ENCODE measurements at regions not wholly inside any gene's neighbourhood (a gene's known extent, or its start where the extent isn't known, plus 50 kb on each side); places are given as distances from the start of the nearest gene placed in this dataset.
"Not testable (repeated sequence)": the region's sequence is repeated elsewhere in the genome, so short reads cannot be mapped to it uniquely, and the experiment has no call there.

DNA sequence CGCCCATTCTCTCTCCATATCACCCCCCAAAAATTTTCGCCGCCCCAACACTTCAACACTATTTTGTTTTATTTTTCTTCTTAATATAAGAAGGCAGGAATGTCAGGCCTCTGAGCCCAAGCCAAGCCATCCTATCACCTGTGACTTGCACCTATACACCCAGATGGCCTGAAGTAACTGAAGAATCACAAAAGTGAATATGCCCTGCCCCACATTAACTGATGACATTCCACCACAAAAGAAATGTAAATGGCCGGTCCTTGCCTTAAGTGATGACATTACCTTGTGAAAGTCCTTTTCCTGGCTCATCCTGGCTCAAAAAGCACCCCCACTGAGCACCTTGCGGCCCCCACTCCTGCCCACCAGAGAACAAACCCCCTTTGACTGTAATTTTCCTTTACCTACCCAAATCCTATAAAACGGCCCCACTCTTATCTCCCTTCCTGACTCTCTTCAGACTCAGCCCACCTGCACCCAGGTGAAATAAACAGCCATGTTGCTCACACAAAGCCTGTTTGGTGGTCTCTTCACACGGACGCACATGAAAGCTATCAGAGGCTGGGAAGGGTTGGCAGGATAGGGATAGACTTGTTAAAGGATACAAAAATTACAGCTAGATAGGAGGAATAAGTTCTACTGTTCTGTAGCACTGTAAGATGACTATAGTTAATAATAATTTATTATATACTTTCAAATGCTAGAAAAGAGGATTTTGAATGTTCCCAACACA lies 130.9 kb upstream of the PALMD start:
- H3K36me3 ChIP-seq (ENCODE audit: control insufficient read depth, insufficient read depth, low read length); H3K27me3 ChIP-seq (ENCODE audit: control insufficient read depth, insufficient read depth, low read length); H3K27ac ChIP-seq (ENCODE audit: low read length); H3K9me3 ChIP-seq (ENCODE audit: control insufficient read depth, insufficient read depth, low read length); H3K4me3 ChIP-seq (ENCODE audit: low read length); H3K4me1 ChIP-seq (ENCODE audit: control insufficient read depth, insufficient read depth, low read length); DNase-seq (ENCODE audit: low read depth, low spot score): not testable (repeated sequence)
- WGBS (ENCODE audit: insufficient coverage, insufficient read length): no CpG with 5 or more reads among the region's 8 CpGs

- no peak overlapping the region for H3K4me3 ChIP-seq (ENCODE audit: low read length)
- DNase-seq (ENCODE audit: low read depth, low spot score): no peak
- no peaks in the 10 kb centered on the region for H3K36me3 ChIP-seq (ENCODE audit: control insufficient read depth, insufficient read depth, low read length)
- no peaks in the 10 kb centered on the region for H3K27me3 ChIP-seq (ENCODE audit: control insufficient read depth, insufficient read depth, low read length)
- no peaks in the 10 kb centered on the region for H3K4me1 ChIP-seq (ENCODE audit: control insufficient read depth, insufficient read depth, low read length)
- no peaks in the 10 kb centered on the region for H3K9me3 ChIP-seq (ENCODE audit: control insufficient read depth, insufficient read depth, low read length)
- H3K27ac ChIP-seq (ENCODE audit: low read length): no peak overlapping the region
- WGBS (ENCODE audit: insufficient coverage, insufficient read length): no CpG with 5 or more reads among the region's 1 CpG
Measured at GRCh38 chr1:99516141-99516540, 129.8 kb upstream of the PALMD start.

DNA sequence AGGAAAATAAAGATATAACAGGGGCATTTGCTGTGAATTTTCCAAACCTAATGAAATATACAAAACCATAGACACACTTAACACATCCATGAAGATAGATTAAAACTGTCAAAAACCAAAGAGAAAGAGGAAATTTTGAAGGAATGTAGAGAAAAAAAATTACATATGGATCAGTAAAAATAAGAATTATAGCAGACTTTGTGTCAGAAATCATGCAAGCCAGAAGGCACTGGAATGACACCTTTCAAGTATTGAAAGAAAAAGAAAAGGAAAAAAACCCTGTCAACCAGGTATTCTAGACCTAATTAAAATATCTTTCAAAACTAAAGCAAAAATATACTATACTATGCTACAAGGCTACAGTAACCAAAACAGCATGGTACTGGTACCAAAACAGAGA lies 125.8 kb upstream of the PALMD start:
- H3K36me3 ChIP-seq (ENCODE audit: control insufficient read depth, insufficient read depth, low read length): no peaks in the 10 kb centered on the region
- no peak overlapping the region for H3K27ac ChIP-seq (ENCODE audit: low read length)
- no peaks in the 10 kb centered on the region for H3K9me3 ChIP-seq (ENCODE audit: control insufficient read depth, insufficient read depth, low read length)
- no peaks in the 10 kb centered on the region for H3K27me3 ChIP-seq (ENCODE audit: control insufficient read depth, insufficient read depth, low read length)
- no peak for DNase-seq (ENCODE audit: low read depth, low spot score)
- no peaks in the 10 kb centered on the region for H3K4me1 ChIP-seq (ENCODE audit: control insufficient read depth, insufficient read depth, low read length)
- H3K4me3 ChIP-seq (ENCODE audit: low read length): no peak overlapping the region

DNA sequence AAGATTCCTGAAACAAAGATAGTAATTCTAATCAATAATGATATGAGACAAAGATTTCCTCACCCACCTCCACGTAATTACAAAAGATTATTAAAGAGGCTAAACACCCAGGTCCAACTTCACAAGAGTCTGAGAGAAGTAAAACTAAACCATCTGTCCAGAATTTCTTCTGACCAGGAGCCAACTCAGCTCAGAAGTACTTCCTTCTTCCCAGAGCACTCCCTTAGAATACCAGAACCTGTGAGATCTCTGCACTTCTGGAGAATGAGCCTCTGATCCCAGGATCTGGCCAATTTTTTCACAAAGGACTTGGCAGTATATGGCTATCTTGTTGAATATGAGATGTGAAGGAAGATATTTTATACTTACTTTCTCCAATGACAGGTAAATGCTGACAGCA lies 120.6 kb upstream of the PALMD start:
- no peaks in the 10 kb centered on the region for H3K36me3 ChIP-seq (ENCODE audit: control insufficient read depth, insufficient read depth, low read length)
- no peaks in the 10 kb centered on the region for H3K4me1 ChIP-seq (ENCODE audit: control insufficient read depth, insufficient read depth, low read length)
- WGBS (ENCODE audit: insufficient coverage, insufficient read length): no CpG with 5 or more reads among the region's 1 CpG
- H3K9me3 ChIP-seq (ENCODE audit: control insufficient read depth, insufficient read depth, low read length): no peaks in the 10 kb centered on the region
- no peak overlapping the region for H3K27ac ChIP-seq (ENCODE audit: low read length)
- H3K4me3 ChIP-seq (ENCODE audit: low read length): no peak overlapping the region
- no peaks in the 10 kb centered on the region for H3K27me3 ChIP-seq (ENCODE audit: control insufficient read depth, insufficient read depth, low read length)
- no peak for DNase-seq (ENCODE audit: low read depth, low spot score)

- Histone ChIP-seq H3K36me3 (ENCODE audit: control insufficient read depth, insufficient read depth, low read length) (no peaks in the 10 kb centered on the region), H3K27ac (ENCODE audit: low read length) (no peak overlapping the region), H3K27me3 (ENCODE audit: control insufficient read depth, insufficient read depth, low read length) (no peaks in the 10 kb centered on the region), H3K9me3 (ENCODE audit: control insufficient read depth, insufficient read depth, low read length) (no peaks in the 10 kb centered on the region), H3K4me1 (ENCODE audit: control insufficient read depth, insufficient read depth, low read length) (no peaks in the 10 kb centered on the region), H3K4me3 (ENCODE audit: low read length) (no peak overlapping the region)
- DNase-seq (ENCODE audit: low read depth, low spot score): no peak
- WGBS (ENCODE audit: insufficient coverage, insufficient read length): no CpG with 5 or more reads among the region's 3 CpGs
Measured at GRCh38 chr1:99527078-99527477, 118.8 kb upstream of the PALMD start.

GRCh38 chr1:99527545-99527944 lies 118.4 kb upstream of the PALMD start:
- Histone ChIP-seq H3K9me3 (ENCODE audit: control insufficient read depth, insufficient read depth, low read length) (no peaks in the 10 kb centered on the region), H3K27ac (ENCODE audit: low read length) (no peak overlapping the region), H3K27me3 (ENCODE audit: control insufficient read depth, insufficient read depth, low read length) (no peaks in the 10 kb centered on the region), H3K36me3 (ENCODE audit: control insufficient read depth, insufficient read depth, low read length) (no peaks in the 10 kb centered on the region), H3K4me3 (ENCODE audit: low read length) (no peak overlapping the region), H3K4me1 (ENCODE audit: control insufficient read depth, insufficient read depth, low read length) (no peaks in the 10 kb centered on the region)
- no CpG with 5 or more reads among the region's 3 CpGs for WGBS (ENCODE audit: insufficient coverage, insufficient read length)
- no peak for DNase-seq (ENCODE audit: low read depth, low spot score)

DNA sequence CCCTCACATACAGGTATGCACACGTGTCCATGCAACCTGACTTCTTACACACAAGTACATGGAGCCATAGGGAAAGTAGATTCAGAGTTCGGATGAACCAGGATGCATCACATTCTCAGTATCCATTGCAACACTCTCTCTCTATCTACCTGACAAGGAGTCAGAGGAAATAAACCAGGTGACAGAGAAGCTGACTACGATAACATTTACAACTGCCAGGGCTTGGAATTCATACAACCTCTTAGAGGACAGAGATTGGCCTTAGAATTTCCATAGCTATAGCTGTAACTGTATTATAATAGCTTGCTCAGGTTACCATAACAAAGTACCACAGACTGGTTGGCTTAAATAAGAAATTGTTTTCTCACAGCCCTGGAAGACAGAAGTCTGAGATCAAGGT lies 116.9 kb upstream of the PALMD start:
- WGBS (ENCODE audit: insufficient coverage, insufficient read length): no CpG with 5 or more reads among the region's 3 CpGs

GRCh38 chr1:99531578-99532275 lies 114.2 kb upstream of the PALMD start:
- no peak for DNase-seq (ENCODE audit: low read depth, low spot score)
- no CpG with 5 or more reads among the region's 5 CpGs for WGBS (ENCODE audit: insufficient coverage, insufficient read length)
- no peaks in the 10 kb centered on the region for H3K9me3 ChIP-seq (ENCODE audit: control insufficient read depth, insufficient read depth, low read length)
- H3K27ac ChIP-seq (ENCODE audit: low read length): no peak overlapping the region
- no peaks in the 10 kb centered on the region for H3K4me1 ChIP-seq (ENCODE audit: control insufficient read depth, insufficient read depth, low read length)
- H3K27me3 ChIP-seq (ENCODE audit: control insufficient read depth, insufficient read depth, low read length): no peaks in the 10 kb centered on the region
- no peaks in the 10 kb centered on the region for H3K36me3 ChIP-seq (ENCODE audit: control insufficient read depth, insufficient read depth, low read length)
- H3K4me3 ChIP-seq (ENCODE audit: low read length): no peak overlapping the region

More for the DNA sequence above, 116.9 kb upstream of the PALMD start:
- Histone ChIP-seq H3K27ac (ENCODE audit: low read length) (no peak overlapping the region), H3K4me3 (ENCODE audit: low read length) (no peak overlapping the region), H3K4me1 (ENCODE audit: control insufficient read depth, insufficient read depth, low read length) (no peaks in the 10 kb centered on the region), H3K36me3 (ENCODE audit: control insufficient read depth, insufficient read depth, low read length) (no peaks in the 10 kb centered on the region), H3K9me3 (ENCODE audit: control insufficient read depth, insufficient read depth, low read length) (no peaks in the 10 kb centered on the region), H3K27me3 (ENCODE audit: control insufficient read depth, insufficient read depth, low read length) (no peaks in the 10 kb centered on the region)
- no peak for DNase-seq (ENCODE audit: low read depth, low spot score)

DNA sequence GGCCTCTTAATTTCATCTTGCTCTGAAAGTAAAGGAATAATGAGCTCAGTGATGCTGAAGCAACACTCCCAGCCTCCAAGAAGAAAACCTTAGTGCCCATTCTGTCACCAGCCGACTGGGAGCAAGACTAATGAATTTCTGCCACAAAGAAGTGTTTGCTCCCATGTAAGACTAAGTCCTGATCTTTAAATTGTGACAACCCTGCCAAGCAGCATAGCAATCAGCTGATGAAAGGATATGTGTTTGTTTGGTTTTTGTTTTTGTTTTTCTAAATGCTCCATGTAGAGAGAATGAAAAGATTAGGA lies 113.7 kb upstream of the PALMD start:
- no CpG with 5 or more reads among the region's 1 CpG for whole genome bisulfite sequencing (ENCODE audit: insufficient coverage, insufficient read length)
- no peak overlapping the region for H3K4me3 ChIP-seq (ENCODE audit: low read length)
- no peaks in the 10 kb centered on the region for H3K27me3 ChIP-seq (ENCODE audit: control insufficient read depth, insufficient read depth, low read length)
- DNase-seq (ENCODE audit: low read depth, low spot score): no peak
- no peak overlapping the region for H3K27ac ChIP-seq (ENCODE audit: low read length)
- H3K4me1 ChIP-seq (ENCODE audit: control insufficient read depth, insufficient read depth, low read length): no peaks in the 10 kb centered on the region
- H3K36me3 ChIP-seq (ENCODE audit: control insufficient read depth, insufficient read depth, low read length): no peaks in the 10 kb centered on the region
- H3K9me3 ChIP-seq (ENCODE audit: control insufficient read depth, insufficient read depth, low read length): no peaks in the 10 kb centered on the region

- H3K27ac ChIP-seq (ENCODE audit: low read length): no peak overlapping the region
- H3K4me3 ChIP-seq (ENCODE audit: low read length): no peak overlapping the region
- no peaks in the 10 kb centered on the region for H3K27me3 ChIP-seq (ENCODE audit: control insufficient read depth, insufficient read depth, low read length)
- H3K4me1 ChIP-seq (ENCODE audit: control insufficient read depth, insufficient read depth, low read length): no peaks in the 10 kb centered on the region
- no peak for DNase-seq (ENCODE audit: low read depth, low spot score)
- WGBS (ENCODE audit: insufficient coverage, insufficient read length): no CpG with 5 or more reads among the region's 9 CpGs
- H3K36me3 ChIP-seq (ENCODE audit: control insufficient read depth, insufficient read depth, low read length): no peaks in the 10 kb centered on the region
- no peaks in the 10 kb centered on the region for H3K9me3 ChIP-seq (ENCODE audit: control insufficient read depth, insufficient read depth, low read length)
Measured at GRCh38 chr1:99533909-99534637, 111.8 kb upstream of the PALMD start.

GRCh38 chr1:99534638-99534930 lies 111.3 kb upstream of the PALMD start:
- no peak for DNase-seq (ENCODE audit: low read depth, low spot score)
- no CpG with 5 or more reads among the region's 1 CpG for WGBS (ENCODE audit: insufficient coverage, insufficient read length)
- no peaks in the 10 kb centered on the region for H3K4me1 ChIP-seq (ENCODE audit: control insufficient read depth, insufficient read depth, low read length)
- no peak overlapping the region for H3K27ac ChIP-seq (ENCODE audit: low read length)
- H3K36me3 ChIP-seq (ENCODE audit: control insufficient read depth, insufficient read depth, low read length): no peaks in the 10 kb centered on the region
- no peaks in the 10 kb centered on the region for H3K27me3 ChIP-seq (ENCODE audit: control insufficient read depth, insufficient read depth, low read length)
- no peak overlapping the region for H3K4me3 ChIP-seq (ENCODE audit: low read length)
- H3K9me3 ChIP-seq (ENCODE audit: control insufficient read depth, insufficient read depth, low read length): no peaks in the 10 kb centered on the region

Data from iPS DF 6.9 (cell line).